GM21447 (cell line): ENCODE measurements at regions not wholly inside any gene's neighbourhood (a gene's known extent, or its start where the extent isn't known, plus 50 kb on each side); places are given as distances from the start of the nearest gene placed in this dataset.
"Not testable (repeated sequence)": the region's sequence is repeated elsewhere in the genome, so short reads cannot be mapped to it uniquely, and the experiment has no call there.

ENCODE experiments used
- ATAC-seq: cut with Tn5 transposase; IDR thresholded peaks from one replicate; pipeline ENCODE4 v1.9.1; 2021; ENCODE audit not compliant: unreplicated experiment

GRCh38 chr3:88657459-88657858 lies 450.0 kb upstream of the EPHA3 start:
- ATAC-seq: no peak

DNA sequence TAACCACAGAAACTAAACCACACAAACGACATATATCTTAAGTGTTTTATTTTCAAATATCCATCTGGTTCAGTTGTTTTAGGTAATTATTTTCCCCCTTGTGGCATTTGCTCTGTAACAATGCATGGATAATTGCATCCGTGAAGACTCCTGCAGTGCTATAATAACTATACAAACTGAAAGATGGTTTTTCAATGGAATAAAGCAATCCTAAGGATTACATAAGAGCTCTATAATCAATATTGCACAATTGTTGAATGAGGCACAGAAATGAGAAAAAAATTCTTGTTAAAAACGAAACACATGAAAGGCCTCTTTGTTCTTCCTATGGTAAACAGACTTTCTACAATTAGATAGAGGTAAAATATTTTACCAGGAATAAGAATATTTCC lies 446.0 kb upstream of the EPHA3 start:
- ATAC-seq: no peak

DNA sequence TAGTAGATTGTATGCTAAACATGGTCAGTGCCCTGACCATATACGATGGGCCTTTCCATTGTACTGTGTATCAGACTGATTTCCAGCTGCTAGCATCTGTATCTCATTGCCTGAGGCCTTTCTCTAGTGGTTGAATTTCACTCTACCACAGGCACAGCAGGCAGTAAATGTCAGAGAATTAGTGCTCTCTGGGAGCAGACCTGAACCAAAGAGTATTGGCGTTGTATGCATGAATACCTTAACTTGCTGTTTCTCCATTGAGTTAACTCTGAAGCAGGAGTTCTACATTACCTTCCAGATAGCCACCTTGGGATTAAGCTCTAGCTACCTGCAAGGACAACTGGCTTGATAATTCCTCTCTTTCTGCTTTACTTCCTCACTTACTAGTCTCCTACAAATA lies 439.2 kb upstream of the EPHA3 start:
- ATAC-seq: no peak

DNA sequence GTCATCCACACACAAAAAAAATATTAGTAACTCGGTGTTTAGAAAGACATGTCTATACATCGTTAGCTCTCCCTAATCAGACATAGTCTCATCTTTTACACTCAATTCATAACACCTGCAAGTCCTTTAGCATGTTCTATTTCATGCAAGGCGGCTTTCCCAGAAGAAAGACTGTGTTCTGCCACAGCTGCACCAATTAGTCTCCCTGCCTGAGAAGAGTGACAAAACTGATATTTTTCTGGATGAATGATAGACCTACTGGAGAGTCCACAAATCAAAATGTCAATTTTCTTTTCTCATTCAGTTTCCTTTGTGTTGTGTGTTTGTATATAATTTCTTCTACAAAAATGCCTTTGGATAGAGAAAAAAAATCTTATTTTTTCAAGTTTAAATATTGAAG lies 435.8 kb upstream of the EPHA3 start:
- ATAC-seq: no peak

GRCh38 chr3:88677298-88677697 lies 430.1 kb upstream of the EPHA3 start:
- no peak for ATAC-seq

- no peak for ATAC-seq
These were observed 428.7 kb upstream of the EPHA3 start for GRCh38 chr3:88678747-88679146.

GRCh38 chr3:88690287-88690686 lies 417.1 kb upstream of the EPHA3 start:
- ATAC-seq: no peak

DNA sequence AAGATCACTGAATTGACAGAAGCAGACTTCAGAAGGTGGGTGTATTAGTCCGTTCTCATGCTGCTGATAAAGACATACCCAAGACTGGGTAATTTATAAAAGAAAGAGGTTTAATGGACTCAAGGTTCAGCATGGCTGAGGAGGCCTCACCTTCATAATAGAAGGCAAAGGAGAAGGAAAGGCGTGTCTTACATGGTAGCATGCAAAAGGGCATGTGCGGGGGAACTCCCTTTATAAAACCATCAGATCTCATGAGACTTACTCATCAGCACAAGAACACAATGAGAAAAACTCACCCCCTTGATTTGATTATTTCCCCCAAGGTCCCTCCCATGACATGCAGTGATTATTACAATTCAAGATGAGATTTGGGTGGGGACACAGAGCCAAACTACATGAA lies 416.3 kb upstream of the EPHA3 start:
- ATAC-seq: no peak

GRCh38 chr3:88703501-88704059 lies 403.8 kb upstream of the EPHA3 start:
- no peak for ATAC-seq

DNA sequence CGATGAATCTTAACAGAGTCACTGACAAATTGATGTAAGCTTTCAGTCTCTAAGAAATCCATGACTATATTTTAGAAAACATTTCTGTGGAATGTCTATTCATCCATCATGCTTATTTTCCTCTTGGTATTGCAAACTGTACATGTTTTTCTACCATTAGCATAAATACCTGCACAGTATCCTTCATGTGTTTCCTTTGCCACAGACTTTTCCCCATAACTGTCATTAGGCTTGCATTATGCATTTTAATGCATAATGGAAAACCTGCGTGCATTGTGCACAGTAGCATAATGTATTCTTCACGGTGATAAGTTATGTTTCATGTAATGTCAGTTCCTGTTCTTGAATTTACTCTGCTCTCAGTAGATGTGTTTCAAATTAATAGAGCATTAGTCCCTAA lies 403.1 kb upstream of the EPHA3 start:
- no peak for ATAC-seq

DNA sequence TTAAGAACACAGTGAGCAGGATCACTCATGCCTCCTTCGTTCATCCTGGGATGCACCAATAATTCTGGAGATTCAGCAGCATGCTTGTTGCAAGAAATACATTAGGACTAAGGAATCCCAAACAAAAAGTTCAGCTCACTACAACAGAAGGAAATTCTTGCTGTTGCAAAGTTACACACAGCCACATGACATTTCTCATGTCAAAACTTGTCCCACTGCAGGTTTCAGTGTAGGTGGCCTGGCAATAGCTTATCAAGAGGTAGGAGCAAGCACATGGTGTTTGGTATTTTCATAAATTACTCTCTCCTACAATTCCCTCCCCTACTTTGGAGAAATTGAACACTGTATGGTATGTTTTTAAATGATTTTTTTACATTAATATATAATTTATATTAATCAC lies 399.6 kb upstream of the EPHA3 start:
- ATAC-seq: no peak

DNA sequence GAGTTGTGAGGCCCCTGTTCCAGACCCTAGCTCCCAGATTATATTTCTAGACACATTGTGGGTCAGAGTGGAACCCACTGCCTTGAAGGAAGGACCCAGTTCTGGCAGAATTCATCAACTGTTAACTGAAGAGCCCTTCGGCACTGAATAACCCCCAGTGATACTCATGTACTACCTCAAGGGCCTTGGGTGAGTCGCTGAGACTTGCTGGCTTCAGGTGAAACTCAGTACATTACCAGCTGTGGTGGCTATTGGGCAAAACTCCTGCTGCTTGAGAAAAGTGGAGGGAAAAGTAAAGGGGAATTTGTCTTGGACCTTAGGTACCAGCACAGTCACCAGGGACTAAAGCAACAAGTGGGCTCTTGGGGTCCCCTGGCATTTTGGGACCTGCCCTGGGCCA lies 394.9 kb upstream of the EPHA3 start:
- no peak for ATAC-seq

DNA sequence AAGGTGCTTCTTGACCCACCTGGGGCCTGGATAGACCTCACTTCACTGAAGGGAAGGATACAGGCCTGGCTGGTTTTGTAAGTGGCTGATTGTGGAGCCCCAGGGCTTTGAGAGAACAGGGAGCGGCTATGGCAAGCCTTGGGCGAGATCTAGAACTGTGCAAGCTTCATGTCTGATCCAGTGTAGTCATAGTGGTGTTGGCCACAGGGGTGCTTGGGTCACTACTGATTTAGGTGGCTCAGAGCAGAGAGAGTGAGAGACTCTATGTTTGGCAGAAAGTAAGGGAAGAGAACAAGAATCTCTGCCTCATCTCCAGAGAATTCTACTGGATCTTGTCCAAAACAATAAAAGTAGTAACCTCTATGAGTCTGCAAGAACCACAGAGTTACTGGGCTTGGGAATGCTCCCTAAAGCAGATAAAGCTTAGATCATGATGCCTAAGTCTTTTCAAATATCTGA lies 394.2 kb upstream of the EPHA3 start:
- ATAC-seq: no peak

GRCh38 chr3:88725440-88726165 lies 381.8 kb upstream of the EPHA3 start:
- ATAC-seq: no peak

DNA sequence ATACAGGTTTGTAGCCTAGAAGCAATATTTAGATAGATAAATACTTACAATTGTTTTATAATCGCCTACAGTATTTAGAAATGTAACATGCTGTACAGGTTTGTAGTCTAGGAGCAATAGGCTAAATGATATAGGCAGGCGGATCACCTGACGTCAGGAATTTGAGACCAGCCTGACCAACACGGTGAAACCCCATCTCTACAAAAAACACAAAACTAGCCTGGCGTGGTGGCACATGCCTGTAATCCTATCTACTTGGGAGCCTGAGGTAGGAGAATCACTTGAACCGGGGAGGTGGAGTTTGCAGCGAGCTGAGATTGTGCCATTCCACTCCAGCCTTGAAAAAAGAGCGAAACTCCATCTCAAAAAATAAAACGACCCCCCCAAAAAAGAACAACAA lies 375.2 kb upstream of the EPHA3 start:
- no peak for ATAC-seq

DNA sequence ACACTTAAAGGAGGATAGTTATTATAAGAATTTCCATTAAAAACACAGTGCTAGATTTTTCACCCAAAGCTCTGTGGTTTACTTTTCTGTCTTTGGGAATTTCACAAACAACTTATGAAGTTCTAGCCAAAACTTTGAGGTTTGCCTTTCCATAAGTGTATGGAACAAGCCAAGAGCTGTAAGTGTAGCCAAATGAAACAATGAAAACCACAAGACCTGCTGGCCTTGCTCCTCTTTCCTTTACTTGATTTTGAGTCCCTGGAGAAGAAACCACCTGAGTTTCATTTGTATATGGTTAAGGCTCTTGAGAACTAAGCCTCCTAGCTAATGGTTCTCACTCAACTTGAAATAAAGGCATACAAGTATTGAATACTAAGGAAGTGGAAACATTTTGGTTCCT lies 365.3 kb upstream of the EPHA3 start:
- ATAC-seq: no peak

DNA sequence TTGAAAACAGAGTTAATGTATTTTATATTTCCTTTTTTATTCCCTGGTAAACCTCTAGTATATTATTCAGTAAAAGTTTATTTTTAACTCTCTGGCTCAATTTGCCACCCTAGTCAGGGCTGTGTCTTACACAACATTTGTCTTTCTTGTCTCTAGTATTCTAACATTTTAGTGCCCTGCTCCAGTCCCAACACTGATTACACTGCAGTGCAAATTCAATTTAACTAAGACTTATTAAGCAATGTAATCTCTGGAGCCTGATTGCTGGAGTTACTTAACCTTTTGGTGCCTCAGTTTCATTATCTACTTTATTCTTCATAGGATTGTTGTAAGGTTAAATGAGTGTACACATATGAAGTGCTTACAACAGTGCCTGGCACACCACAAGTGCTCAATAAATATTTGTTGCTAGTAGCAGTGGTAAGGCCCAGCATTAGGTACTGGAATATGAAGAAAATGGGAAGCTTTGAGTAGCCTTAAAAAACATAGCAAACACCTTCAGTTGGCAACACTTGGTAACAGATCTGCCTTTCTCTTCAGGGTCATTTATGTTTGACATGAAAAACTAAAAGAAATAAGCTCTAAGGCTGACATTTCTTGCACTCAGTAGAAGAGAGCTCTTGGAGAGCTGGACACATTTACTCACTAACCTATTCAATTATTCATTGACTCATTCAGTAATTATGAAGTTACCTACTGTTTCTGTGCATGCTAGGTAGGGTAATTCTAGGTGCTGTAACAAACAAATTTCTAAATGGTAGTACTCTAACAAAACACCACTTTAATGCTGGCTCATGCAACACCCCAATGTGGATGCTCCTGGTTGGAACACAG lies 364.5 kb upstream of the EPHA3 start:
- no peak for ATAC-seq

DNA sequence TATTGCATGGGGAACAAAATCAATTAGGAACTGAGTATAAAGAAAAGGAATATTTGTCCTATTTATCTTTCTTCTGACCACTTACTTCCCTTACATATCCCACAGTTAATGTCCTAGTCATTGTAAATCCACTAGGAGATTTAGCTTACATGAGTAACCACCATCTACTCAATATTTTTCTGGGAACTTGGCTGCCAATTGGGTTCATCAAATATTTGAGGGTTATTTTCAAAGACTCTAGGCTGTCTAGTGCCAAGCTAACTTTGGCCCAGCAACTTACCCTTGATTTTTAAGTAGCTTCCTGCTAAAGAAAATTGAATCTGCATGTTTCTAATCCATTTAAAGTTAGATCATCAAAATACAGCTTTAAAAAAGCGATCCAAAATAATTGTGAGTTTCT lies 362.5 kb upstream of the EPHA3 start:
- no peak for ATAC-seq

DNA sequence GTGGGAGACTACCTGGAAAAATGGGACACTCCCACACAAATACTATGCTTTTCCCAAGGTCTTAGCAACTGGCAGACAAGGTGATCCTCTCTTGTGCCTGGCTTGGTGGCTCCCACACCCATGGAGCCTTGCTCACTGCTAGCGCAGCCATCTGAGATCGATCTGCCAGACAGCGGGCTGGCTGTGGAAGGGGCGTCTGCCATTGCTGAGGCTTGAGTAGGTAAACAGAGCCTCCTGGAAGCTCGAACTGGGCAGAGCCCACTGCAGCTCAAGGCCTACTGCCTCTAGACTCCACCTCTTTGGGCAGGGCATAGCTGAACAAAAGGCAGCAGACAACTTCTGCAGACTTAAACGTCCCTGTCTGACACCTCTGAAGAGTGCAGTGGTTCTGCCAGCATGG lies 360.3 kb upstream of the EPHA3 start:
- not testable (repeated sequence) for ATAC-seq

DNA sequence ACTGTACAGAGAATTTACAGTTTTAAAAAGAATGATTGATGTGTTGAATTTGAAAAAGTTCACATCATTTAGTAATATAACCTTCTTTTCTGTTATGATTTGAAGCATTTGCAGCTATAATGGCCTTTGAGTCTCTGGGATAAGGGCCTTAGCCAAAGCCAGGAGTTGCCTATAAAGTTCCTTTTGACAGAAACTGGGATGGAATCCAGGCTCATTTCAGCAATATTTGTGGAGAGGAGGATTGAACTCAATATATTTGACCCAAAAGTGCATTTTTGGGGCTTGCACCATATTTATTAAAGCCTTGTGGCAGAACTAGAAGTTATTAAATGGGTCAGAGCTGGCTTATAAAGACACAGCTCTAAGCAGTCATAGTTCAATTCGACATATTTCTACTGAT lies 348.7 kb upstream of the EPHA3 start:
- ATAC-seq: no peak

DNA sequence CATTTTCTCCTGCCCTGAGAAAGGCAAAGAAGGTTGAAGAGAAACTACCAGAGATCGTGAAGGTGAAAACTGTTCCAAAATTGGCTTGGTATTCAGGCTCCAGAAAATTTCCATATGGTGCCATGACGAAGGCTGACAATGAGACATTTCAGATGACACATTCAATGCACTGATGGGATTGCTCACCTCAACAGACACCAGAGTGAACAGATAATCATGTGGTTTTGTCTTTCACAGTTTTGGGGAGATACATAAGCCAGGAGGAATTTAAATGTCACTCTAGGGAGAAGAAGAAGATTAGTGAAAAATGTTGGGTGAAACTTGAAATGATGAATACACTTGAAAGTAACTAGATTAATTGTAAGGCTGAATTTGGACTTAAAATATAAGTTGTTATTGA lies 339.7 kb upstream of the EPHA3 start:
- ATAC-seq: no peak

DNA sequence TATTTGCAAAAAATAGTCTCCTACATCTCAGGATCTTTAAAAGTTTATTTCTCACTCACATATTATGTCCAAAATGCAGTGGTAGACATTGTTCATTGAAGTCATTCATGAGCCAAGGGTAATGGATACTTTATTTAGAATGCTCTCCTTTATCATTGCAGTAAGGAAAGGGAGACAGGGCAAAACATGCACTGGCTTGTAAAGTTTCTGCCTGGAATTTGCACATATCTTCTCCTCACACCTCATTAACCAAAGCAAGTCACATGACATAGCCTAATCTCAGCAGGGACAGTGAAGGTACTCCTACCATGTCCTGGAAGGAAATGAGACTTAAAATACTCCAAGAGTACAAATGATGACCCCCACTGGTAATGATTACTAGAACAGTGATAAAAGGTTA lies 333.7 kb upstream of the EPHA3 start:
- no peak for ATAC-seq
